GF-D8 (cell line): ENCODE measurements at regions not wholly inside any gene's neighbourhood (a gene's known extent, or its start where the extent isn't known, plus 50 kb on each side); places are given as distances from the start of the nearest gene placed in this dataset.

Source experiments
- DNase-seq: peaks from one replicate; lab custom pipeline; 2025; lab: John Stamatoyannopoulos, UW

DNA sequence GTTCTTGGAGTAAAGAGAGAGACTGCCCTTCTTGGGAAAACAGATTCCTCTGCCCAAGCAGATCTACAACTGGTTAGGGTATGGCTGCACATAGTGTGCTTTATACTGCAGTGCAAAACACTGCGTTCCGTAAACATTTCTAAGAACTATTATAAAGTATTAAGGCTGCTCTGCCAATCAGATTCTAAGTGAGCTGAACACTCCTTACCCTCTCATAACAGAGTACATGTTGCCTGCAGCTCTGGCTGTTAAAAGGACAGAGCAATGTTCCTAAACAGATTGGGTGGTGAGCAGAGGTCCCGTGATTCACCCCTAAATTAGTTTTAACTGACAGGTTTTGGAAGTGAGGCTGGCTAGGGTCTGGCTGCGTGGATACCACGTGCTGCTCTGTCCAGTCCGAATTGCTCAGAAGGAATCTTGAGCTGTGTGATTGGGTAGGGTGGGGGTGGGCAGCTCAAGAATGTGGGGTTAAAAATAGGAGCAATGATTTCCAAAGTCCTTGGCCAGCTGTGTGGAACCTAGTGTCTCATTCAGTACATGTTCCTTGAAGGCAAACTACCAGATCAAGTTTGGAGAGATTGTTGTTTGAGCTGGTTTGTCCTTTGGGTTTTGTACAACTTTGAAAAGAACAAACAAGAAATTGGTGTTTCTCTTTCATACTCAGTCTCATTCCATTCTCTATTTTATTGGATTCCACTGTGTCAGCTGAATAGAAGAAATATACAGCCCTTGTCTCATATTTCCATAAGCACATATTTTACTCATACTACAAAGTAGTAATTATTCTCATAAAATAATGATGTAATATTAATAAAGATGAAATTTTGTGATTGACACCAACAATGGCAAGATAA is 497.6 kb upstream of the CD180 start:
- no peak for DNase-seq

DNA sequence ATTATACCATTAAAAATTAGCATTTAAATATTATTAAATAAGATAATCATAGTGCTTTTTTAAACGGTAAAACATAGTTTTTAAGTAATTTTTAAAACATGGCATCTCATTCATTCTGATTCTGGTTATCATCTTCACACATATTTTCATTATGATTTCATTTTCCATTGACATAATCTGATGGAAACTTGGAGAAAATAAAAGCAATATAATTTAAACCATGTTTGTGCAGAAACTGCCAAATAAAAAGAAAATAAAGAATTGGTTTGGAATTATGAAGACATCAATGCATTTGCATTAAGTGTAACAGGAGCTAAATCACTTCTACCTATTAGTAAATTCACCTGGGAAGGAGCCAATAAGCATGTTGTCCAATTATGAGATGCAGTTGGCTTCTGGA is 490.1 kb upstream of the CD180 start:
- no peak for DNase-seq

DNA sequence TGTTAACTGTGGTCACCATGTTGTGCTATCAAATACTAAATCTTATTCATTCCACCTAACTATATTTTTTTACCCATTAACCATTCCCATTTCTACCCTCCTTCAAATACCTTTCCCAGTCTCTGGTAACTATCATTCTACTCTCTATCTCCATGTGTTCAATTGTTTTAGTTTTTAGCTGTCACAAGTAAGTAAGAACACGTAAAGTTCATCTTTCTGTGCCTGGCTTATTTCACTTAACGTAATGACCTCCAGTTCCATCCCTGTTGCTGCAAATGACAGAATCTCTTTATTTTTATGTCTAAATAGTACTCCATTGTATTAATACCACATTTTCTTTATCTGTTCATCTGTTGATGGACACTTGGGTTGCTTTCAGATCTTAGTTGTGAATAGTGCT is 485.1 kb upstream of the CD180 start:
- DNase-seq, result no peak

DNA sequence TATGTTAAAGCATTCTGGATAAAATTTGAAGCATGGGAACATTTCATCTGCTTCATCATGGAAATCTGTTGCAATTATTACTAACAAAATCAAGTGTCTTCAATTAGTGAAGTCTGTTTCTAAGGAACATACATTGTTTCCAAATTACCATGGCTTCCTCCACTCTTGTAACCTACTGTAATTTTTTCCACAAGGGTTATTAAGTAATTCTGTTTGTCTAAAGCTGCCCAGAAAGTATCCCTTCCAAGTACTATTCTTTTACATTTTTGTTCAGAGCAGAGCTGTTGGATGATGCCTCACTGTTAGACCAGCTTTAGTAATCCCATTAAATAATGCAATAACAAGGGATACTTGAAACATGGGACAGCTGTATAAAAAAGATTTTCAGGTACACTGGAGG is 483.5 kb upstream of the CD180 start:
- DNase-seq, result no peak

DNA sequence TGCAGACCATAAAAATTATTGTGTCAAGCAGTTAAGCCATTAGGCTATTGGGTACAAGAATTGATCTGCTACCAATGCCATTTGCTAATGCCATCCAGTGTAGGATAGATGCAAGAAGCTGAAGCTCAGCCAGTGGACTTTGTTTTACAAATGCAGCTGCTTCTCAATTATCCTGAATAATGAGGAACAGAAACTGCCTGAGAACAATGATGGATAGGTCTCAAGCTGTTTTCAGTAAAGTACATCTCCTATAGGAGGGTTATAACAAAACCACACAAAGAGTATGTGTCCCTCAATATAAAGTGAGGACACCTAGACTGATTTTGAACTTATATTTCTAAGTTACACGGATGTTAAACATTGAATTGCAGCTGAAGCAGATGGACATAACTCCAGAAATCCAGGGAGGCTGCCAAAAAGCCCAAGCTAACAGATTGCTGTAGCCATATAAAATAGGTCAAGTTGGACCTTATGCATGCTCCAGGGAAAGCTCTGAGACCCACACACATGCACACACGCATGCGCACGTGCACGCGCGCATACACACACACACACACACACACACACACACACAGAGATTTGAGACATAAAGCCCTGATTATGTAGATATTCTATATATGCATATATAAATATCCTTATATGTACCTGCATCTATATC is 482.7 kb upstream of the CD180 start:
- DNase-seq, result no peak

DNA sequence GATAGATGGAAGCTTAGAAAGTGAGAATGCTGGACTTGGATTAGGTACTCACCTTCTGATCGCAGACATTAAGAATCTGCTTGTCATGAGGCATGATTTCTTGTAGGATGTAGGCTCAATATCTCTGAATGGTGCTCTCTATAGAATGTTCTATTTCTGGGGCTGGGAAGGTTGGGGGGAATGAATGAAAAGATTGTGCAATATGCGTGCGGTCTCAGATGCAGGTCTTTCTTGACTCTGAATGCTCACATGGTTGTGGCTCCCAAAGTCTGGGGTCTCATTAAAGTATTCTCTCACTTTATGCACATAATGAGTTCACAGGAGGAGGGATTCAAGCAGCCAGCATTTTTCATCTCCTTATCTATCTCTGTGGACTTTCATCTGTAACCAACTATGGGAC is 482.0 kb upstream of the CD180 start:
- no peak for DNase-seq

DNA sequence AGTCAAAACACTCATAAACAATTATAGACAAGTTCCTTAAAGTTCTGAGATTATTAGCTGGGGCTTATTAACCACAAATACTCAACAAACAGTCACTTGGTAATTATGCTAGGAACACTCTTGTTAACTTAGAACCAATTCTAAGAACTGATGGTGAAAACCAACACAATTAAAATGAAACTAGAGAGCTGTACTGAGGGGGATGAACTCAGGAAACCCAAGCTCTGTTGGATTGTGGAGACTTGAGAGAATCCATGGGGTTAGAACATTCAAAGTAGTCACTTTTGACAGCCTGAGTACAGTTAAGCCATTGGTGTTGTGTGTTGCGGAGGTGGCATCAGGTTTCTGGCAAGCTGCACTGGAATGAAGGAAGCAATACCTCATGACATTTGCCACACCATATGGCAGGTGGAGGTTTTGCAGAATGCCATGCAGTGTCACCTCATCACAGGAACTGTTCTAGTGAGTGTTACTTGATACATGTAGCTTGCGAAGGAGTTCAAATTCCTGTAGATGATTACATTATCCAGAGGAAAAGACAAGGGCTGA is 480.9 kb upstream of the CD180 start:
- no peak for DNase-seq

DNA sequence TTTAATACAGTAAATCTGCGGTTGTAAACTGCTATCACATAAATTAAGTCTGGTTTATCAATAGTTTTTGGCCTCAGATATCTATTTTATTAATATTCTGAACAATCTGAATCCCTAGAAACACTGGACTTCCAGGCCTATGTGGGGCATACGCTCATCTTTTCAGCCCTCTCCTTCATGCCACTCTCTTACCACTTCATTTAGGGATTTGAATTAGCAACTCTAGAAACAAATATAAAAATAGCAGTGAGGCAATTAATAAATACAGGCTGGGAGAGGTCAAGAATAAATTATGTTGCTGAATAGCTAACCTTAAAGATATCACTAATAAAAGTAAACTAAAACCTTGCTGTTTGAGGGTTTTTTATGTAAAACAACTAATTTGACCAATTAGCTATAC is 480.3 kb upstream of the CD180 start:
- DNase-seq, result no peak

DNA sequence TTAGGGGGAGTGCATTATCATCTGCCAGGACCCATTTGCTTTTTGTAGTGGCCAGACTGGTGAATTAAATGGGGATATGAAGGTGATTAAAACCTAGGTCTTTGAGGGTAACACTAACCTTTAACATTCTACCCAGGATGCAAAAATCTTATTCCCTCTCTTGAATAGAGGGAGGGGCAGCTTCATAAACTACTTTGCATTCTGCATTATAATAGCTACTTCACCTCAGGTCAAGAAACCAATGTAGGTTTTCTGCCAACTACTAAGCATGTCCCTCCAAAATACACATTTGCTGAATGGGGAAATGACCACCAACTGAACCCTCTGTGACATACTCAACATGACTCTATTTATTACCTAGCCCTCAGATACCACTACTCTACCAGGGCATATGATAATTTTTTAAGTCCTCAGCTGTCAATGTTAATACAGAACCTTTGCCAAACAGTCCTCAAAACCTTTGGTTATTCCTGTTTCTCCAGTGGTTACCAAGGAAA is 477.6 kb upstream of the CD180 start:
- DNase-seq, result no peak

DNA sequence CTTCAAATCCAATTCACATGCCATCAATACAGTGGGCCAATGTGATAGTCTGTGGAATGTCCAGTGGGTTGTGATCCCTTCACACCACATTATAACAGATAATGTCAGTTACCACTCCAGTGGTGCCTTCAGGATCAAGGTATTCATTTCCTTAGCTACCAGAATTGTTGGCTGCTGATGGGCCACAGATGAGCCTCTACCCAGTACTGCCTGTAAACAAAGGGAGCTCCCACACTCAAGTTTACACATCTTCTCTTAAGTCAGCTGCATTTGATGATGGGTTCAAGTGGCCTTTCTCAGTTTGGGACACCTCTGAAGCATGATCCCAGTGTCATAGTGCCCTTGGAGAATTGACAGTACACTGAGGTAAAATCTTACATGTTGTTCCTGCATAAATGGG is 477.0 kb upstream of the CD180 start:
- no peak for DNase-seq

DNA sequence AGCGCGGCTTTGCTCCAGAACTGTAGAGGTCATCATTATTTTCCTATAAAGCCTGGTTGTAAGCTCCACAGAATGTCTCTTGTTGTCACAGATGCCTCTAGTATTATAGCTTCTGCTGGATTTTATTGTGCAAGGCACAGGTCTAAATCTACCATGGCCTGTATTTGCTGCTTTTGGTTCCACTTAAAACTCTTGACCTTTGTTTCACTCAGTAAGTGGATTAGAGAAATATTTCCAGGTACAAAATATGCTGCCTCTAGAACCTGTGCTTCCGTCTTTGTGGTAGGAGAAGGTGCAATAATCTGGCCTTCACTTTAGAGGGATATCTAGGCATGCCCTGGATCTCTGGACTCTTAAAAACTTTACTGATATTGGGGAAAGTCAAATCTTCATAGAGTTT is 476.6 kb upstream of the CD180 start:
- no peak for DNase-seq

DNA sequence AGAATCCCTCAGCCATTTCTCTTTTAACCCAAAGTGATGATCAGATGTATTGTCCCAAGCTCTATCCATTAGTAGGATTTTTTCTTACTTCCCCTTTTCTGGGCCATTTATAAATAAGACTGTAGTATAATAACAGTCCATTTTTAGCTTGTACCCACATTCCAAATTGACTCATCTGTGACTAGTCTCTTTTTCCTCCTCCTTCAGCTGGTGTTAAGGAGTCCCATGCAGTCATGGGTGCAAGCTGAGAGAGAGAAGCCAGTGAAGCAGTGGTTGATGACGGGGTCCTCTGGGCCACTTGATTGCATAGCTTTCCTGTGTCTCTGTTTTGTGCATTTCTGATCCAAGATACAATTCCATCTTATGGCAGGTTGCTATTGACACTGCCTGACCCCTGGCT is 476.0 kb upstream of the CD180 start:
- DNase-seq, result no peak

DNA sequence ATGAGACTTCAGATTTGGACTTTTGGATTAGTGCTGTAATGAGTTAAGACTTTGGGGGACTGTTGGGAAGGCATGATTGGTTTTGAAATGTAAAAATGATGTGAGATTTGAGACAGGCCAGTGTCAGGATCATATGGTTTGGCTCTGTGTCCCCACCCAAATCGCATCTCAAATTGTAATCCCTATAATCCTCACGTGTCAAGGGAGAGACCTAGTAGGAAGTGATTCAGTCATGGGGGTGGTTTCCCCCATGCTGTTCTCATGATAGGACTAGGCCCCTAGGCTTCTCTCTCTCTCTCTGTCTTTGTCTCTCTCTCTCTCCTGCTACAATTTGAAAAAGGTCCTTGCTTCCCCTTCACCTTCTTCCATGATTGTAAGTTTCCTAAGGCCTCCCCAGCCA is 473.3 kb upstream of the CD180 start:
- DNase-seq, result no peak

DNA sequence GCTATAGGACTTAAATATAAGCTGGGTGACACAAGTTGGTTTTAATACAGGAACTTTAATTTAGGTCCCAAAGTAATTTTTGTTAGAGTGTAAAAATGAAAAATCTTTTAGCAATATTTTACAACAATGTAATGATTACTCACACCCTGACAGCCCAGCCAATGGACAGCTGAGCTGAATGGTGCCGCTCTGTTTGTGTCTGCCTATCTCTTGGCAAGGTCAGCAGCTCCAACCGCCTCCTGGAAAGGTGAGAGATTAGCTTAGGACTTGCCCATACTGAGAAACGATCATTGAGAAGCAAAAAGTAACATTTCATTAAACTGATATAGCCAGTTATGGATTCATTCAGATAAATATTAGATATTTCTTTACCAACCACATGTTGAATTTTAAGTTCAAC is 463.6 kb upstream of the CD180 start:
- DNase-seq, result no peak

DNA sequence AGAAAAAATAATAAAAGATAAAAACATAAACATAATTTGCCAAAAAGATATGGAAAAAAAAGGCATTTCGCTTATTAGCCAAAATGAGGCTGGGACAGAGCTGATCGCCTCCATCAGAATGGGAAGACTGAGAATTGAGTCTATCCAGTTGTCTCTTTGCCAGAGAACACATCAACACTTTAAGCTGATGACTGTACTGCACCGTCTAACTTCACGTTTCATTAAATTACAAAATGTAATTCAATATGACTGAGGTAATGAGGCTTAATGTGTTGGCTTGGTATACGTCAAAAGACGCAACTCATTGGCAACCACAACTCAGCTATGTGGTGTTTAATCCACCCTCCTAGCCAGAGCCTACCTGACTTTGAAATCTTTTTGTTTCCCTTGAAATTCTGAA is 462.7 kb upstream of the CD180 start:
- no peak for DNase-seq

DNA sequence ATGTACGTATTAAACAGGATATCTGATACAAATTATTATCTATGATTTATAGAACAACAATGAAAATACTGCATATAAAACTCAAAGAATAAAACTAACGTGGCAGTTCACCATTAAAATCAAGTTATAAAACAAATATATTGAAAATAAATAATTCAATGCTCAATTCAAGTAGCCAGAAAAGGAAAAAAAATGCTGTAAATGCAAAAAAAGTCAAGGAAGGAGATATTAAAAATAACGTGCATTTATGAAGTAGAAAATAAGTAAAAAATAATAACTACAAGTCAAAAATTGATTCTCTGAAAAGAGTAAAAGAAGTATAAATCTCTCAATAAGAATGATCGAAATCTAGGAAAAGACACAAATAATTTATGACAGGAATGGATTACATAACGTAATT is 460.5 kb upstream of the CD180 start:
- DNase-seq, result no peak

DNA sequence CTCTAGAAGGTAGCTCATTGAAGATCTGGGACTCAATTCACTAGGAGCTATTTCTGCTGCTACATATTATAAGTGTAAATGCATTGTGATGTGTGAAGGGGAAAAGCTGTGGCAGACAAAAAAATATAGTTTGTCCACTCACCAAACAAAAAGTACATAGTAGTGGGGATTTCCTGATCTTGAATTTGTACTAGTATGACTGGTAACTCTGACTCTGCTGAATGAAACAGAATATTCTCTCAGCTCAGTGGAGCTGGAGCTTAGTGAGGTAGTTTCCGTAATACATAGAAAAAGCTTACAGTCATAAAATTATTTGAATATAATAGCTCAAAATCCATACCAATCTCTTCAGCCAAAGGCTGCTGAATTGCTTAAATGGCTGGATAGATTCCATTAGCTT is 455.6 kb upstream of the CD180 start:
- DNase-seq, result no peak

DNA sequence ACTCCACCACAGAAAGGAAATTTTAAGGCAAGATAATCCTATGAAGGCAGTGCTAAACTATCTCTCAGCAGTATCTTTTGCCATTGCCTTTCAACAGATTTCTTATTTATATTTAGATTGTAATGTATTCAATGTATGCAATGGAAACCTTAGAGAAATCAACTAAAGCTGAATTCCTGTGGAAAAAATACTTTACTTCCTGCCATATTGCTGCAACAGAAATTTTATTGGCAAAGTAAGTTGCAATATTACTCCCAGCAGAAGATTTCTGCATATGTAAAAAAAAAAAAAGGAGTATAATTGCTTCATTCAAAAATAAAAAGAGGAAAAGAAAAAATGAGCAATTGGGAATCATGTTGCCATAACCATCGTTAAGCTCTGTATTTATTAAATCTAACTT is 454.6 kb upstream of the CD180 start:
- DNase-seq, result no peak

DNA sequence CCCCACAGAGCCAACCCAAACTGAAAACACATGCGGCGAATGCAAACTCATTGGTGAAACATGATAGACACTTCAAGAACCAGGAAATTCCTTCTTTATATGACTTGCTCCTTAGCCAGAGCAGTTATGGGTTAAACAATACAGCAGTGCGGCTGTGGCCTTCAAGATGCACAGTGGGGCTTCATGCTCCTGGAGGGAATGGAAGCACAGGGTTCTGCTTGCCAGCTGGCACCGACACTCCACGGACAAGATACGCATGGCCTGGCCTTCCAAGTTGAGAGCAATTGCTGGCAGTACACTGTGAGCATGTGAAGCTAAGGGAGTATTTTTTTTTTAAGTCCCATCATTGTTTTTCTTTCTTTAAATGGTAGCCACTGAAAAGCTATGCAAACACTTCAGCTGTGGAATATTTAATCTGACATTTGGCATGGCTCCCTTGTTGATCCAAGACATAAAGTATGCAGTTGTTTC is 451.6 kb upstream of the CD180 start:
- no peak for DNase-seq

DNA sequence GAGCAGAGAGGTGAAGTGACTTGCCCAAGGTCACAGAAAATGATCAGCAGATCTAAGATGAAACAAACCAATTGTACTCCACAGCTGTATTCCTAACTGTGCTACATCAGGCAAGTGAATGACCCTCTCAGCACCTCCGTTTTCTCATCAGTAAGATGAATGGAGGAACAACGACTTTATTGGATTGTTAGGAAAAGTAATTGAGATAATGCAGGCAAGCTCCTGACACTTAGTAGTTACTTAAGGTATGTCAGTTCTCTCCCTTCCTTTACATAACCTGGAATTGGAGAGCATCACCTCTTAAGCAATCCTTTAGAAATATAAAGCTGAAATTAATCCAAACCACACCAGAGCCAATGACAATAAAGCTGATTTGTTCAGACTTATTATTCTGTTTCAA is 451.2 kb upstream of the CD180 start:
- DNase-seq, result no peak

DNA sequence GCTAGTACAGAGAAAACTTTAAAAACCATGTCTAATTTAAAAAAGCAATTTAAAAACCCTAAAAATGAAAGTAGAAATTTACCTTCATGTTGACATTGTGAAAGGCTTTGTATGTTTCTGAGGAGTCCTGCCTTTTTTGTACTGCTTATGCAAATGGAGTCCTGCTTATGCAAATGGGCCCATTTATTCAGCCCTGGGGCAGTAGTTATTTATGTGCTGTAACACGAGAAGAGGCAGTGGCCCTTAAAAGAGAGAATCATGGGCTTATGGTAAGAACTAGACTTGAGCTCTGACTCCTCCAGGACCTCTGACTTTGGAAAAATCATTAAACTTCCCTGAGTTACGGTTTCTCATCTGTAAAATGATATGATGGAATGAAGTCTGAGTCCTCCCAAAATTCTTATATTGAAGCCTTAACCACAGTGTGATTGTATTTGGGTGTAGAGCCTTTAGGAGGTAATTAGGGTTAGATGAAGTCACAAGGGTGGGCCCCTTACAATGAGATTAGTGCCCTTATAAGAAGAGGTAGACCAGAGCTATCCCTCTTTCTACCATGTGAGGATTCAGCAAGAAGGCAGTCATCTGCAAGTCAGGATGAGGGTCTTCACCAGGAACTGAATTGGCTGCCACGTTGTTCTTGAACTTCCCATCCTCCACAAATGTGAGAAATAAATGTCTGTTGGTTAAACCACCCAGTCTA is 447.8 kb upstream of the CD180 start:
- no peak for DNase-seq

DNA sequence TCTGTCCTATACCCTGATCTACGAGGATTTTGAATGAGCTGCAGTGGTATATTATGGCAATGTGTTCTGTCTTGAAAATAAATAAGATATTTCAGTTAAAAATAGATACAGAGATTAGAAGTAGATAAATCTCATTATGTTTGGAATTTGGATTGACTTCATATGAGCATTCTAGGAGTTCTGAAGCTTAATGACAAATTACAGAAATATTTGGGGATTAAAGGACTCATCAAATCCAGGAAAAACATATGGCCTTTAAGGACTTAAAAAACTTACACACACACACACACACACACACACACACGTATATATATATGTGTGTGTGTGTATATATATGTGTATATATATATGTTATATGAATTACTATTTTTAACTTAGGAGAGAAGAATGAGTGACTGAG is 446.9 kb upstream of the CD180 start:
- no peak for DNase-seq

DNA sequence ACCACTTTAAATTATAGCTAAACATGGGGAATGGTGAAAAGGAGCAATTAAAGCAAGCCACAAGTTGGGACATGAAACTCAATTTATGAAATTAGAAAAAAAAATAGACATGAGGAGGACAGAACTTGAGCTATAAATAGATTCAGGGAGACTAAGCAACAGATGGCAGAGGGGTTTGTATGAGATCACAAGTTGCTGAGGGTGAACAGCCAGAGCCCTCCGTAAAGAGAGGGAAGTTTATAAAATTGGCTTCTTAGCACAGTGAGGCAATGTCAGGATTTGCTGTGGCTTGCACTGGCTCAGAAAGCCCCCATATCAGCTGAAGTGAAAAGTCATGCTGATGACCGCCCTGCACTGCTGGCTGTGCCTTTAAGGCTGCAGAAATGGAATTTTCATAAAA is 443.4 kb upstream of the CD180 start:
- no peak for DNase-seq
